B cell (primary cell): ENCODE measurements at regions not wholly inside any gene's neighbourhood (a gene's known extent, or its start where the extent isn't known, plus 50 kb on each side); places are given as distances from the start of the nearest gene placed in this dataset.

ENCODE experiments used
- ATAC-seq: fragments of 200-7000 bp; cut with Tn5 transposase; one replicate; pipeline ENCODE4 v1.10.0; 2021; ENCODE audit warnings: low read depth, mild to moderate bottlenecking, moderate number of reproducible peaks, moderate library complexity
- CTCF ChIA-PET: fragments of 350-600 bp; sonication (Branson Sonifier 250); formaldehyde crosslinking; loops from one replicate; lab custom pipeline; 2021; ENCODE audit warnings: antibody characterized with exemption, inconsistent platforms; lab: Charles Lee
- POLR2A ChIA-PET: fragments of 350-600 bp; sonication (Branson Sonifier 250); formaldehyde crosslinking; loops from one replicate; lab custom pipeline; 2021; ENCODE audit warnings: antibody characterized with exemption; lab: Charles Lee
- DNase-seq: peaks from one replicate; pipeline ENCODE4 v3.0.0; 2013
- H2AFZ ChIP-seq: 2 replicates; pipeline ENCODE4 v1.6.1; 2012; ENCODE audit warnings: mild to moderate bottlenecking, low read depth, low read length; ENCODE audit not compliant: insufficient read depth, poor library complexity, severe bottlenecking
- H3K27ac ChIP-seq, 2 donors: 1 replicate in 1 of 2; 2 replicates in 1 of 2; pipeline ENCODE4 v1.5.1; 2012 to 2013; ENCODE audit warnings: low read length in 2 of 2, mild to moderate bottlenecking in 2 of 2, moderate library complexity in 1 of 2
- H3K27me3 ChIP-seq, 4 experiments: fragments of 200-600 bp in 1 of 4; sonication (generic) in 1 of 4; replicated peaks in 1 of 4; 1 replicate in 2 of 4; 2 replicates in 2 of 4; pipeline versions ENCODE4 v1.6.1 to v1.7.0; 2013 to 2016; ENCODE audit warnings: low read length in 3 of 4, mild to moderate bottlenecking in 2 of 4, mixed read lengths in 1 of 4, moderate library complexity in 1 of 4; ENCODE audit not compliant: insufficient read depth in 4 of 4, control insufficient read depth in 3 of 4; ENCODE audit errors: control extremely low read depth in 1 of 4
- H3K36me3 ChIP-seq, 2 experiments: replicated peaks in 1 of 2; 1 replicate in 1 of 2; 2 replicates in 1 of 2; pipeline versions ENCODE4 v1.6.1 to v1.7.1; 2013; ENCODE audit warnings: low read length in 1 of 2; ENCODE audit not compliant: insufficient read depth in 2 of 2, control insufficient read depth in 1 of 2; ENCODE audit errors: control extremely low read depth in 1 of 2, extremely low read depth in 1 of 2
- H3K4me1 ChIP-seq, 2 donors: fragments of 200-600 bp in 1 of 2; sonication (generic) in 1 of 2; 1 replicate in 1 of 2; 2 replicates in 1 of 2; pipeline versions ENCODE4 v1.5.1 to v1.6.1; 2013 to 2017; ENCODE audit warnings: low read length in 2 of 2; ENCODE audit not compliant: control insufficient read depth in 2 of 2, insufficient read depth in 2 of 2
- H3K4me2 ChIP-seq: replicated peaks from 2 replicates; pipeline ENCODE3; 2012; ENCODE audit warnings: mild to moderate bottlenecking, low read depth, low read length; ENCODE audit not compliant: poor library complexity, severe bottlenecking
- H3K4me3 ChIP-seq, 5 experiments: fragments of 200-600 bp in 1 of 5; sonication (generic) in 1 of 5; 1 replicate in 3 of 5; 2 replicates in 2 of 5; pipeline versions ENCODE4 v1.5.1 to v1.7.0; 2011 to 2016; ENCODE audit warnings: low read length in 4 of 5, mild to moderate bottlenecking in 4 of 5, low read depth in 2 of 5, control low read depth in 1 of 5, moderate library complexity in 1 of 5; ENCODE audit not compliant: insufficient read depth in 1 of 5; ENCODE audit errors: control extremely low read depth in 1 of 5, extremely low read depth in 1 of 5
- H3K79me2 ChIP-seq: fragments of 200-600 bp; sonication (generic); one replicate; pipeline ENCODE4 v1.6.0; 2016; ENCODE audit warnings: low read length; ENCODE audit not compliant: control insufficient read depth, insufficient read depth
- H3K9ac ChIP-seq: fragments of 200-600 bp; sonication (generic); 2 replicates; pipeline ENCODE4 v1.6.1; 2017; ENCODE audit warnings: mild to moderate bottlenecking, low read length, moderate library complexity
- H3K9me3 ChIP-seq, 3 donors: one replicate each; pipeline versions ENCODE4 v1.6.1 to v1.7.1; 2013; ENCODE audit warnings: low read length in 2 of 3; ENCODE audit not compliant: control insufficient read depth in 2 of 3, insufficient read depth in 1 of 3; ENCODE audit errors: control extremely low read depth in 1 of 3
- H4K20me1 ChIP-seq: 2 replicates; pipeline ENCODE4 v1.6.0; 2012; ENCODE audit warnings: mild to moderate bottlenecking, low read length; ENCODE audit not compliant: insufficient read depth, control insufficient read depth, poor library complexity, severe bottlenecking
- H3K27ac Mint-ChIP-seq: one replicate; pipeline ENCODE4 v1.8.0; 2021; ENCODE audit warnings: mixed read lengths
- H3K27me3 Mint-ChIP-seq: one replicate; pipeline ENCODE4 v1.8.0; 2021; ENCODE audit warnings: mixed read lengths
- H3K4me1 Mint-ChIP-seq: one replicate; pipeline ENCODE4 v1.8.0; 2021; ENCODE audit warnings: mixed read lengths
- H3K4me3 Mint-ChIP-seq: one replicate; pipeline ENCODE4 v1.8.0; 2021; ENCODE audit warnings: mixed read lengths
- H3K9me3 Mint-ChIP-seq: one replicate; pipeline ENCODE4 v1.8.0; 2022; ENCODE audit warnings: mixed read lengths; ENCODE audit not compliant: insufficient read depth
- EZH2 ChIP-seq: IDR thresholded peaks from 2 replicates; pipeline ENCODE4 v1.6.1; 2012; ENCODE audit warnings: borderline replicate concordance, low read depth, mild to moderate bottlenecking, moderate library complexity, low read length; ENCODE audit not compliant: insufficient read depth, poor library complexity, severe bottlenecking
- WGBS: methylation state at CpG from one replicate; pipeline ENCODE4 v1.1.5; 2013; ENCODE audit warnings: missing lambda C conversion rate; ENCODE audit not compliant: insufficient coverage; 5-methylcytosine and 5-hydroxymethylcytosine counted together
- intact Hi-C: fragments of 100-400 bp; cut with micrococcal nuclease; formaldehyde crosslinking; loops from one replicate; pipeline ENCODE4 v1.10.0; 2022
- TF ChIP-seq, protein P1 (sequence below): fragments of 200-600 bp; IDR thresholded peaks from one replicate; pipeline ENCODE4 v1.8.0; 2022; ENCODE audit warnings: antibody characterized with exemption, mild to moderate bottlenecking

DNA sequence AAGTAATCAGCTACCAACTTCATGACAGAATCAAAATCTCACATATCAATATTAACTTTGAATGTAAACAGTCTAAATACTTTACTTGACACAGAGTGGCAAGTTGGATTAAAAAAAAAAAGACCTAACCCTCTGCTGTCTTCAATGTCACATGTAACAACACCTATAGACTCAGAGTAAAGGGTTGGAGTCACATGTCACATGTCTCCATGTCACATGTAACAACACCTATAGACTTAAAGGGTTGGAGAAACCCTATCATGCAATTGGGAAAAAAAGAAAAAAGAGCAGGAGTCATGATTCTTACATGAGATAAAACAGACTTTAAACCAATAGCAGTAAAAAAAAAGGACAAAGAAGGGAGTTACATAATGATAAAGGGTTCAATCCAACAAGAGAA is 665.3 kb upstream of the LRRTM1 start:
- Mint-ChIP-seq H3K4me3 (no peak overlapping the region), H3K9me3 (peaks cover 16% of the 10 kb centered on the region), H3K27me3 (no peaks in the 10 kb centered on the region), H3K4me1 (no peaks in the 10 kb centered on the region), H3K27ac (no peak overlapping the region)
- ChIA-PET POLR2A (no interaction called here), CTCF (no interaction called here)
- DNase-seq = no peak
- Histone ChIP-seq H4K20me1 (no peaks in the 10 kb centered on the region), H3K4me2 (no peak overlapping the region), H3K27ac (no peak overlapping the region), H3K9ac (no peak overlapping the region), H3K9me3 (peaks cover 1 to 19% (median 9%) of the 10 kb centered on the region in 3 donors), H3K36me3 (no peaks in the 10 kb centered on the region), H3K4me1 (no peaks in the 10 kb centered on the region), H3K27me3 (no peaks in the 10 kb centered on the region), H3K4me3 (no peak overlapping the region), H3K79me2 (no peaks in the 10 kb centered on the region), H2AFZ (no peak overlapping the region)
- TF ChIP-seq, protein P1, sequence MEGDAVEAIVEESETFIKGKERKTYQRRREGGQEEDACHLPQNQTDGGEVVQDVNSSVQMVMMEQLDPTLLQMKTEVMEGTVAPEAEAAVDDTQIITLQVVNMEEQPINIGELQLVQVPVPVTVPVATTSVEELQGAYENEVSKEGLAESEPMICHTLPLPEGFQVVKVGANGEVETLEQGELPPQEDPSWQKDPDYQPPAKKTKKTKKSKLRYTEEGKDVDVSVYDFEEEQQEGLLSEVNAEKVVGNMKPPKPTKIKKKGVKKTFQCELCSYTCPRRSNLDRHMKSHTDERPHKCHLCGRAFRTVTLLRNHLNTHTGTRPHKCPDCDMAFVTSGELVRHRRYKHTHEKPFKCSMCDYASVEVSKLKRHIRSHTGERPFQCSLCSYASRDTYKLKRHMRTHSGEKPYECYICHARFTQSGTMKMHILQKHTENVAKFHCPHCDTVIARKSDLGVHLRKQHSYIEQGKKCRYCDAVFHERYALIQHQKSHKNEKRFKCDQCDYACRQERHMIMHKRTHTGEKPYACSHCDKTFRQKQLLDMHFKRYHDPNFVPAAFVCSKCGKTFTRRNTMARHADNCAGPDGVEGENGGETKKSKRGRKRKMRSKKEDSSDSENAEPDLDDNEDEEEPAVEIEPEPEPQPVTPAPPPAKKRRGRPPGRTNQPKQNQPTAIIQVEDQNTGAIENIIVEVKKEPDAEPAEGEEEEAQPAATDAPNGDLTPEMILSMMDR = no peak
- no peak for TF ChIP-seq EZH2
- no peak for ATAC-seq
- intact Hi-C loops = no loop called here

DNA sequence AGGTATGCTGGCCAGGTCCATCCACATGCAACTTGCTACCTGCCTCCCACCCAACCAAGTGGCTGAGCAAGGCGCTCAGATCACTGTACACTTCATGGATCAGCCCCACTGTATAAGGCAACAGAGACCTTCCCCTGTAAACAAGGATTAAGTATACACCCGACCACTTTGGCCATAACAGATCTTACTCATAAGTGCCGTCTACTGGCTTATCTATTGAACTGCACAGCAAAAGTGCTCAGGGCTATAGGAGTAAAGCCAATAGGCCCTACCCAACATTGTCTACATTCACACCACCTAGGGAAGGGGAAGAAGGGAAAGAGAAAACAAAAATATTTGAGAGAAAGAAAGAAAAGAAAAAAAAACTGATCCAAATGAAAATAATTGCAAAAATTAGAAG is 663.9 kb upstream of the LRRTM1 start:
- no peak overlapping the region for H3K27ac Mint-ChIP-seq
- Histone ChIP-seq H3K27me3 (no peaks in the 10 kb centered on the region), H3K27ac (no peak overlapping the region), H3K79me2 (no peaks in the 10 kb centered on the region), H3K36me3 (no peaks in the 10 kb centered on the region), H2AFZ (no peak overlapping the region), H3K4me2 (no peak overlapping the region), H3K4me3 (no peak overlapping the region), H3K4me1 (no peaks in the 10 kb centered on the region), H3K9me3 (peaks cover 1 to 20% (median 9%) of the 10 kb centered on the region in 3 donors), H3K9ac (no peak overlapping the region), H4K20me1 (no peaks in the 10 kb centered on the region)
- no peaks in the 10 kb centered on the region for H3K27me3 Mint-ChIP-seq
- peaks cover 11% of the 10 kb centered on the region for H3K9me3 Mint-ChIP-seq
- WGBS = 83% methylated on average over 2 of the region's 3 CpGs
- ChIA-PET CTCF (no interaction called here), POLR2A (no interaction called here)
- no peak overlapping the region for H3K4me3 Mint-ChIP-seq
- no peak for TF ChIP-seq EZH2
- TF ChIP-seq, protein P1 = no peak
- ATAC-seq (no peak), DNase-seq (no peak)
- intact Hi-C loops = no loop called here
- H3K4me1 Mint-ChIP-seq = no peaks in the 10 kb centered on the region
